SHP77 treated with DMSO at 0.1 percent for 48 hours (cell line): ENCODE measurements at regions not wholly inside any gene's neighbourhood (a gene's known extent, or its start where the extent isn't known, plus 50 kb on each side); places are given as distances from the start of the nearest gene placed in this dataset.

ENCODE experiments used
- DNase-seq: peaks from one replicate; lab custom pipeline; 2025; lab: John Stamatoyannopoulos, UW

- DNase-seq: no peak
Measured at GRCh38 chr6:14635934-14636591, 518.5 kb downstream of the CD83 start.

GRCh38 chr6:14638435-14638905 is 520.9 kb downstream of the CD83 start:
- no peak for DNase-seq

DNA sequence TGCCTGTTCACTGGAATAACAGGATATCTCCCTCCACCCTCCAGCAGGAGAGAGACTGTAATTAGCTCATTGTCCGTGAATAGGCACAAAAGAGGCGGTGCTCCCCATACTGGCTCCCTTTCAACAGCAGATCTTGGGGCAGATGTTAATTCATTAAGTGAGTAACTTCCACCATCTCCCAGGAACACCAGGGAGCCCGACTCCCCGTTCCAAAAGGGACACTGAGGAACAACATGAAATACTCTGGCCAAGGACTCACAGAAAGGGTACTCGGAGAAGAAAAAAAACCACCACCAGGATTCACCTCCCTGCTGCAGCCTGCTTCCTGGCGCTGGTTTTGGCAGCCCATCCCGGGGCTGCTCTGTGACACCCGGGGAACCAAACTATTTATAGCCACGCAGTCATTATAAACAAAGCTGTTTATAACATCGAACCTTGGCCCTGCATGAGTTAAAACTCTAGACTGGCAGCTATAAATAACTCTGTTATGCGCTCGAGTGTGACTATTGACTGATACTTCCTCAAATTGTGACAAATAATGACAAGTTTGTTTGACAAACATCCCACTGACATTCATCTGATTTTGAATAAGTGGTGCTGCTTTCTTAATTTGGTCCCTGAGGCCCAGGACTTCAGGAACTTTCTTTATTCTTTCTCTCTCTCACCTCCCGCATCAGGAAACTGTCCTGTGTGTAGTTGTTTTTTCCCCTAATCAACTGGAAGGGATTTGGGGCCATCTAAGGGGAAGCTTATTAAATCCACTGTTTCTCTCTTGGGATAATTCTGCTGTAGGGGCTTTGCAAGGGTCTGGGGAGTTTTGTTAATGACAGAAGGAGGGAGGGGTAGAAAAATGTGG is 521.6 kb downstream of the CD83 start:
- no peak for DNase-seq

- DNase-seq: no peak
Measured at GRCh38 chr6:14639983-14640599, 522.5 kb downstream of the CD83 start.

GRCh38 chr6:14640631-14641030 is 523.1 kb downstream of the CD83 start:
- no peak for DNase-seq

DNA sequence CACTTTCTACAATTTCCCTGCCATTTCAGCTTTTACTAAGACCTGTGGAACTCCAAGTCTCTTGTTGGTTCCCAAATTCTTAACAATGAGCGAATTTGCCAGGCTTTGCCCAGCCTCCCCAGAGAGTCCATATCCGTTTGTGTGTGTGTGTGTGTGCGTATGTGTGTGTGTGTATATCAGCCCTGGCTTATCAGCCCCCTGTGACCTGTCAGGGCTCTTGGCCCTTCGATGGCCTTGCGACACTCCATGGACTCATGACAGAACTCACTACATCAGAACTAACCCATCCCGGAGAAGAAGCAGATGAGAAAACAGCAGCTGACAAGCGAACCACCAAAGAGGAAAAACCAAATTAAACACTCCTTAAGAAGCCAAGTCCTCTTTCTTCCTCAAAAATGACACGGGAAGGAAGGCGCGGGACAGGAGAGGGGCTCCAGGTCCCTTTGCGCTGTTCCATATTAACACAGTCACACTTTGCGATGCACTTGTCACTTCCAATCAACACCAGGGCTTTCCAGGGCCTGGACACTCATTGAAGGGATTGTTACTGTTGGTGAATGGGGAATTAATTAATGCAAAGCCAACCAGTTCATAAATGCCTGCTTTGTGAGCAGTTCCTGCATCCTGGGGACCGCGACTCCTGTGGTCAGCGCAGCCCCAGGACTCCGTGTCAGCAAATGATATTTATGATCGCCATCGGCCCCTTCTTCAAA is 524.0 kb downstream of the CD83 start:
- DNase-seq: no peak

DNA sequence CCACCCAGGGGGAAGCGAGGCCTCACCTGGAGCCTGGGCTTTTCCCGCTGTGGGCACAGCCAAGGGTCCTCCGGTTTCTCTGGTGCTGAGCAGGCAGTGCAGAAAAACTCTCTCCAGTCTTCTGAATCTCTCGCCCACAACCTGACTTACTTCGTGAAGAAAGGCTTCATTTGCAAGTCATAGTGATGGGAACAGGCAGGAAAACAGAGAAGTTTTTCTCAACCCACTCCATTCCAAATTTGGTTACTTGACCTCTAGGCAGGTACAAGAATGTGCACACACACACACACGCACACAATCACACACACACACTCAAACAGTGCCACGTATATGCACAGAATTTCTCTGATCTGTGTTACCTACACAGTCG is 524.5 kb downstream of the CD83 start:
- DNase-seq: no peak

DNA sequence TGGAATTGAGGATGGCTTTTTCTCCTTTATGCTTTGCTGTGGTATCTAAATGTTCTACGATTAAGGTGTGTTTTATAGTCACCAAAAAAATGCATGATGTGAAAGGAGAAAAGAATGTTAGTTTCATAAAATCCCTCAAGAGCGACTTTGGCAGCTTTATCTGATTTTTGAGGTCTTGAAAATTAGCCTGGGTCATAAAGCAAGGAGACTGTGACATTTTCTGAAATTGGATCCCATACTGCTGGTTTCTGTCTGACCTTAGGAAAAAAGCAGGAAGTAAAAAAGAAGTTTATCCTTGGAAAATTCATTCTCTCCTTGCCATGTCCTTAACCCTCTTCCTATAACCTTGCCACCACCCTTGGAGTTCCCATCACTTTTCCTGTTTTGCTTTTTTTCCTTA is 525.3 kb downstream of the CD83 start:
- DNase-seq: no peak

DNA sequence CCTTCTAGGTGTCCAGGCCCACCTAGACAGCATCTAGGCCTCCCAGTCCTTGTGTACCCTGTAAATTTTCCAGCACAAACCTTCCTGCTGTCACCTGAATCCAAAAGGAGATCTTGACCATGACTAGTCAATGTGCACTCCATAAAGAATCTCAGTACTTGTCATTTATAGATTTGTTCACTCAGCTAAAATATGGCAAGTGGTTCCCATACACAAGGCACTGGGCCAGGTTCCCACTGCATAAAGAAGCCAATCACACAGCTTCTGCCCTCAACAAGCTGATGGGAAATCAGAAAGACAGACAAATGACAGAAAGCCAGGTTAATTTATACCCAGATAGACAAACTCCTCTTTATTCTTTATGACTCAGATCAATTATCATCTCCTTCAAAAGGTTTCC is 526.8 kb downstream of the CD83 start:
- no peak for DNase-seq

GRCh38 chr6:14645221-14645620 is 527.6 kb downstream of the CD83 start:
- no peak for DNase-seq

DNA sequence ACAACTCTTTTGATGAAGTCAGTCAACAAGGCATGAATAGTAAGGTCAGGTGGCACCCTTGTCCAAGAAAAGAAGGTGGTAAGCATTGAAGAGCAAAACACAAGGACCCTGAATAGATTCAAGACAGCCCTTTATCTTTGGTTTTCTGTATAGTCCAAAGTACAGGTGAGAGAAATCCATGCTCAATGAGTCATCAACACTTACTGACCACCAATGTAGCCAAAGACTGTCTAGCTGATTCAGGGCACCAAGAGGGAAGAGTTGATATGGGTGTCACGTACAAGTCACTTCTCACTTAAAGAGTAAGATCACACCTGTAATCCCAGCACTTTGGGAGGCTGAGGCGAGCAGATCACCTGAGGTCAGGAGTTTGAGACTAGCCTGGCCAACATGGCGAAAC is 528.3 kb downstream of the CD83 start:
- no peak for DNase-seq

DNA sequence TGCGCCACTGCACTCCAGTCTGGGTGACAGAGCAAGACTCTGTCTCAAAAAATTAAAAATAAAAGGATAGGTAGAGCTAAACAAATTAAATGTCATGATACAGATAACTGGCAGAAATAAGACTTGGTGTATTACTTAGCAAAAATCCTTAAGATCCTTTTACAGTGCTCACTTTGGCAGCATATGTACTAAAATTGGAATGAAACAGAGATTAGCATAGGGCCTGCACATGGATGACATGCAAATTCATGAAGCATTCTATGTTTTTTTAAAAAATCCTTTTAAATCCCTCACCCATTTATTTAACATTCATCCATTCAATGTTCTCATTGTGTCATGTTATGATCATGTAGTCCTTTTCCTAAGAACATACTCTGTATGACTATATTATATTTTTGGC is 528.8 kb downstream of the CD83 start:
- no peak for DNase-seq

- DNase-seq: no peak
Measured at GRCh38 chr6:14647357-14647756, 529.8 kb downstream of the CD83 start.

- DNase-seq: no peak
Measured at GRCh38 chr6:14652536-14652935, 535.0 kb downstream of the CD83 start.

- no peak for DNase-seq
Measured at GRCh38 chr6:14655201-14656061, 537.9 kb downstream of the CD83 start.

- no peak for DNase-seq
Measured at GRCh38 chr6:14656078-14656521, 538.5 kb downstream of the CD83 start.

GRCh38 chr6:14656649-14657048 is 539.1 kb downstream of the CD83 start:
- DNase-seq: no peak

- DNase-seq: no peak
Measured at GRCh38 chr6:14658030-14658429, 540.5 kb downstream of the CD83 start.

- DNase-seq: no peak
Measured at GRCh38 chr6:14658886-14659561, 541.5 kb downstream of the CD83 start.

DNA sequence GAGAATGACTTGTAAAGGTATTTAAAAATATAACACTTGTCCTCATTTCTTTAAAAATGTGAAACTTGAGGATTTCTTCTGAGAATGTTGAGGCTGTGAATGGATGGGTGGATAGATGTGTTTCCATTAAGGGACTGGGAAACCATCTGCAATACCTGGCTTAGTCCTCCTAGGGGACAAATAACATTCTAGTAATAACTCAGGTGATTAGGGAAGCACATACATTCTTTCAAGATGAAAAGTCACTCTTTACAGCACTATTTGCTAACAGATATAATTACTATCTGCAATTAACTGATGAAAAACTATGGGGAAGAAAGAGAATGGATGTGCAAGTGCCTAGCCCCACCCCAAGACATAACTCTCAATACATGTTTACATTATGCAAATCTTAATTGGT is 542.3 kb downstream of the CD83 start:
- no peak for DNase-seq
